DOHH2 (cell line): ENCODE measurements at regions not wholly inside any gene's neighbourhood (a gene's known extent, or its start where the extent isn't known, plus 50 kb on each side); places are given as distances from the start of the nearest gene placed in this dataset.

Experiments used
- H3F3A ChIP-seq: fragments of 200-600 bp; sonication (generic), shearing (Covaris generic); 2 replicates; pipeline ENCODE4 v1.6.0; 2016; ENCODE audit warnings: antibody characterized with exemption, mild to moderate bottlenecking; ENCODE audit not compliant: control insufficient read depth, insufficient read depth
- H3K27ac ChIP-seq: fragments of 200-600 bp; sonication (generic); 2 replicates; pipeline ENCODE4 v1.5.1; 2014; ENCODE audit warnings: low read depth, mild to moderate bottlenecking, low read length, moderate library complexity
- H3K27me3 ChIP-seq: fragments of 200-600 bp; sonication (generic); 2 replicates; pipeline ENCODE4 v1.6.1; 2014; ENCODE audit warnings: mild to moderate bottlenecking, low read length, mixed read lengths; ENCODE audit not compliant: control insufficient read depth
- H3K36me3 ChIP-seq: fragments of 200-600 bp; sonication (generic); 2 replicates; pipeline ENCODE4 v1.6.1; 2014; ENCODE audit warnings: mild to moderate bottlenecking, low read length, moderate library complexity, mixed read lengths; ENCODE audit not compliant: control insufficient read depth
- H3K4me1 ChIP-seq: fragments of 200-600 bp; sonication (generic); 2 replicates; pipeline ENCODE4 v1.6.1; 2014; ENCODE audit warnings: mild to moderate bottlenecking, low read length, mixed read lengths; ENCODE audit not compliant: control insufficient read depth
- H3K4me2 ChIP-seq: fragments of 200-600 bp; sonication (generic); 2 replicates; pipeline ENCODE4 v1.6.0; 2014; ENCODE audit warnings: mild to moderate bottlenecking, low read length, moderate library complexity
- H3K4me3 ChIP-seq: fragments of 200-600 bp; sonication (generic); 2 replicates; pipeline ENCODE4 v1.5.1; 2014; ENCODE audit warnings: mild to moderate bottlenecking, low read length, mixed read lengths
- H3K79me2 ChIP-seq: fragments of 200-600 bp; sonication (generic); 2 replicates; pipeline ENCODE4 v1.6.1; 2014; ENCODE audit warnings: mild to moderate bottlenecking, low read length, mixed read lengths; ENCODE audit not compliant: control insufficient read depth
- H3K9me2 ChIP-seq: fragments of 200-600 bp; sonication (generic); replicated peaks from 2 replicates; pipeline ENCODE4 v1.6.1; 2014; ENCODE audit warnings: mild to moderate bottlenecking, low read length, mixed read lengths; ENCODE audit not compliant: control insufficient read depth
- H3K9me3 ChIP-seq: fragments of 200-600 bp; sonication (generic); 2 replicates; pipeline ENCODE4 v1.6.1; 2014; ENCODE audit warnings: antibody characterized with exemption, low read length, mixed read lengths; ENCODE audit not compliant: control insufficient read depth, insufficient read depth
- H4K20me1 ChIP-seq: fragments of 200-600 bp; sonication (generic); 2 replicates; pipeline ENCODE4 v1.6.0; 2014; ENCODE audit warnings: low read depth, mild to moderate bottlenecking, antibody characterized with exemption, low read length, moderate library complexity; ENCODE audit not compliant: control insufficient read depth, insufficient read depth
- EZH2phosphoT487 ChIP-seq: fragments of 200-600 bp; sonication (generic); IDR thresholded peaks from 2 replicates; pipeline ENCODE4 v1.6.1; 2017; ENCODE audit warnings: borderline replicate concordance, mild to moderate bottlenecking, antibody characterized with exemption, low read length, moderate library complexity, mixed read lengths
- TF ChIP-seq, protein P1 (sequence below): fragments of 200-600 bp; sonication (generic); IDR thresholded peaks from one replicate; pipeline ENCODE4 v1.5.1; 2014; ENCODE audit warnings: antibody characterized with exemption, mild to moderate bottlenecking, low read depth, low read length; ENCODE audit not compliant: poor library complexity, severe bottlenecking

DNA sequence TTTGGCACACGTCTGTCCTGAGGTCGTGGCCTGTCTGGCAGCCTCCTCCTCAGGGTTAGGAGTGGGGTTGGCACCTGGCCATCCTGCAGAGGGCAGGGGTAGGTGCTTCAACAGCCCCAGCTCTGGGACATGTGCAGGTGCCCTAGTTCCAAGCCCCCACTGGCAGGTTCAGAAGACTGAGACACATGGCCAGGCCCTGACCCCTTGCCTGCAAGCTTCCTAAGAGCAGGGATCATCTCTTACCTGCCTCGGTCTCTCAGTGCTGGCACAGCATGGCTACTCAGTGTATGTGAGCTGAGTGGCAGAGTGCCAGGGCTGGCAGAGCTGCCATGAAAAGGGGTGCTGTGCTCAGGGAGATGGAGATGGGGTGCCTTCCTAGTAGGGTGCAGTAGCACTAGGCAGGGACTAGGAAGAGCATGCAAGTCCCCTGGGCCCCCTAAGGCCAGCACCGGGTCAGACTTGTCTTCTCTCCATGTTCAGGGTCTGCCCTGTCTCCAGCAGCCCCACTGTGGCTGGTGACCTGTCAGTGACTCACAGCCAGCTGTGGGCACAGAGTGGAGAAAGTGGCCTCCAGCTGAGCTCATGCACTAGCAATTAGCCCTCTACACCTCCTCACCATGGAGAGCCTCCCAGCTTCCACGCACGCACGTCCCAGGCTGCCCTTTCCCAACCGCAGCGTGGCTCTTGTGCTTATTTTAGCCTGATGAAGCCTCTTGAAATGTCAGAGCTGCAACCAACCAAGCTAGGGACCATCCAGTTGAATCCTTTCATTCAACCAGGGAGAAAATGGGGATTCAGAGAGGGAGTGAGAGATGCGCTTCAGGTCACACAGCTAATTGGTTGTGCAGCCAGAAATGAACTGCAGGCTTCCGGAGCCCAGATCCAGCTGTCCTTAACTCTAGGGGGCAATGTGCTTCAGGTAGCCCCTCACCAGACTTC lies 116.6 kb downstream of the MRPL14 start:
- Histone ChIP-seq H3K4me3 (no peak overlapping the region), H4K20me1 (no peaks in the 10 kb centered on the region), H3K79me2 (no peaks in the 10 kb centered on the region), H3K4me2 (no peak overlapping the region), H3K36me3 (no peaks in the 10 kb centered on the region), H3K4me1 (no peaks in the 10 kb centered on the region), H3K27ac (no peak overlapping the region), H3F3A (no peaks in the 10 kb centered on the region), H3K27me3 (peaks cover 6% of the 10 kb centered on the region; the same call in 1 of the 2 replicates), H3K9me3 (no peaks in the 10 kb centered on the region), H3K9me2 (no peaks in the 10 kb centered on the region)
- TF ChIP-seq, protein P1, sequence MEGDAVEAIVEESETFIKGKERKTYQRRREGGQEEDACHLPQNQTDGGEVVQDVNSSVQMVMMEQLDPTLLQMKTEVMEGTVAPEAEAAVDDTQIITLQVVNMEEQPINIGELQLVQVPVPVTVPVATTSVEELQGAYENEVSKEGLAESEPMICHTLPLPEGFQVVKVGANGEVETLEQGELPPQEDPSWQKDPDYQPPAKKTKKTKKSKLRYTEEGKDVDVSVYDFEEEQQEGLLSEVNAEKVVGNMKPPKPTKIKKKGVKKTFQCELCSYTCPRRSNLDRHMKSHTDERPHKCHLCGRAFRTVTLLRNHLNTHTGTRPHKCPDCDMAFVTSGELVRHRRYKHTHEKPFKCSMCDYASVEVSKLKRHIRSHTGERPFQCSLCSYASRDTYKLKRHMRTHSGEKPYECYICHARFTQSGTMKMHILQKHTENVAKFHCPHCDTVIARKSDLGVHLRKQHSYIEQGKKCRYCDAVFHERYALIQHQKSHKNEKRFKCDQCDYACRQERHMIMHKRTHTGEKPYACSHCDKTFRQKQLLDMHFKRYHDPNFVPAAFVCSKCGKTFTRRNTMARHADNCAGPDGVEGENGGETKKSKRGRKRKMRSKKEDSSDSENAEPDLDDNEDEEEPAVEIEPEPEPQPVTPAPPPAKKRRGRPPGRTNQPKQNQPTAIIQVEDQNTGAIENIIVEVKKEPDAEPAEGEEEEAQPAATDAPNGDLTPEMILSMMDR: no peak
- TF ChIP-seq EZH2phosphoT487: no peak

DNA sequence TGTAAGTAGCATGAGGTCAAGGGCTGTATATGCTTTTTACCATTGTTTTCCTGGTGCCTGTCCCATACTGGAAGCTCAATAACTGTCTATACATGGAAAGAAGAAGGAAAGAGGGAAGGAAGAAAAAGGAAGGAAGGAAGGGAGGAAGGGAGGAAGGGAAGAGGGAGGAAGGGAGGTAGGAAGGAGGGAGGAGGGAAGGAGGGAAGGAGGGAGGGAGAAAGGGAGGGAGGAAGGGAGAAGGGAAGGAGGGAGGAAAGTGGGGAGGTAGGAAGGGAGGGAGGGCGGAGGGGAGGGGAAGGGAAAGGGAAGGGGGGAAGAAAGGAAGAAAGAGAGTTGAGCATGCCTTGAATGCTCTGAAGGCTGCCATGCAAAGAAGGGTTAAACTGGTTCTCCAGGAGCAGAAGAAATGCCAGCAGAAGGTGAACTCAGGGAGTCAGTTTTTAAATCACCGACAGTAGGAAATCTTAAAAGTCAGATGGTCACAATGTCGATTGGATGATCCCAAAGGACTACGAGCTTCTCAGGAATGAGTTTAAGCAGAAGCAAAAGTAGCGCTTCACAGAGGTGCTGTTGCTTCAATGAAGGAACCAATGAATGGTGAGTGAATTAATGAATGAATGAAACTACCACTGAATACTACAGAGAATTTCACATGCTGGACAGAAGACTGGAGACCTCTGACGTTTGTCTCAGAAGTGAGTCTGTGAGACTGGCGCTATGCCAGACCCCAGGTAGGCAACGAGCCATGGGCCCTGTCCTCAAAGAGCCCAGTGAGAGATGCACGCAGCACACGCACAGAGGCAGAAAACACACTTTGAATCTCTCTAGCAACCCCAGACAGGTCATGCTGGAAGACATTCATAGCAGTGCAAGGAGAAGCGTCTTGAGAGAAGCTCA lies 117.6 kb downstream of the MRPL14 start:
- TF ChIP-seq, protein P1: no peak
- peaks cover 7% of the 10 kb centered on the region; the same call in 1 of the 2 replicates for H3K27me3 ChIP-seq
- no peaks in the 10 kb centered on the region for H3K9me2 ChIP-seq
- peaks cover 6% of the 10 kb centered on the region; the same call in 1 of the 2 replicates for H3K4me1 ChIP-seq
- no peaks in the 10 kb centered on the region for H3K9me3 ChIP-seq
- H4K20me1 ChIP-seq: no peaks in the 10 kb centered on the region
- no peak overlapping the region for H3K4me2 ChIP-seq
- H3F3A ChIP-seq: no peaks in the 10 kb centered on the region
- no peaks in the 10 kb centered on the region for H3K79me2 ChIP-seq
- H3K27ac ChIP-seq: no peak overlapping the region
- H3K36me3 ChIP-seq: no peaks in the 10 kb centered on the region
- no peak overlapping the region for H3K4me3 ChIP-seq

DNA sequence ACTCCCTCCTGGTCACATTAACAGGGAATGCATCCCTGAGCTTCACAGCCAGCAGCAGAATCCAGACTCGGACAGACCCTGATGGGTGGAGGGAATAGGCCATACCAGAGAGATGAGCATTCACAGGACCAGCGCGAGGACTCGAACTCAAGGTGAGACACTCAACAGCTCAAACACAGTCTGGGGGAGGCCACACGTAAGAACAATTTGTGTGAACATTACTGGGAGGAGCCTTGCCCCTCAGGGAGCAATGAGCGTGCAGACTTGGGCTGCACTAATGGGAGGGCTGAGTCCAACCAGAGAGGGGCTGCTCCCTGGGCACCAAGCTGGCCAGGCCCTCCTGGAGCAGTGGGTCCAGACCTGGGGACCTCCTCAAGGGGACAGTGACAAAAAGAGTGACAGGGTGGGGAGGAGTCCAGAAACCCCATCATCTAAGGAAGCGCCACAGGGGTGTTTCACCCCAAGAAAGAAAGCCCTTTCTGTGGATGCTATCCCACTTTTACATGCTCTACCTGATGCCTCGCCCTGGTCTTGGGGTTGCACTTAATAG lies 118.4 kb downstream of the MRPL14 start:
- Histone ChIP-seq H3F3A (no peaks in the 10 kb centered on the region), H3K4me3 (no peak overlapping the region), H3K79me2 (no peaks in the 10 kb centered on the region), H3K4me2 (no peak overlapping the region), H3K27ac (no peak overlapping the region), H3K9me3 (no peaks in the 10 kb centered on the region), H3K27me3 (peaks cover 12% of the 10 kb centered on the region), H3K9me2 (no peaks in the 10 kb centered on the region), H3K4me1 (peaks cover 6% of the 10 kb centered on the region; the same call in 1 of the 2 replicates), H4K20me1 (no peaks in the 10 kb centered on the region), H3K36me3 (no peaks in the 10 kb centered on the region)
- TF ChIP-seq, protein P1: no peak
- no peak for TF ChIP-seq EZH2phosphoT487
